ENCODE measurements at regions not wholly inside any gene's neighbourhood (a gene's known extent, or its start where the extent isn't known, plus 50 kb on each side); places are given as distances from the start of the nearest gene placed in this dataset.
"Not testable (repeated sequence)": the region's sequence is repeated elsewhere in the genome, so short reads cannot be mapped to it uniquely, and the experiment has no call there.

DNA sequence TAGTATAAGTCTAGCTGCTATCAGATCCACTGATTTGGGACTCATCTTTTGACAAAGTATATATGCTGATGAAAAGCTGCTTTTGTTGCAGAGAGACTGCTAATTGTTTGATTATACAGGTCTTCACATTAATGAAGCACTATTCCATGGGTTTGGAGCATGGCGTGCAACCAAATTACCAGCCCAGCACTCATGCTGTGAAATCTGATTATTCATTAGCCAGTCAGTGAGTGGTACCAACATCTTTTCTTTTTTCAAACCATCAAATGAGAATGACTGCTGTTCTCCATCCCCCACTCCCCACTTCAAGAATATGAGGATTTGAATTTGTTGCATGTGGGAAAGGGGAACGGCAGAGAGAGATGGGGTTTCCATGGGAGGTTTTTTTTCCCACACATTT lies 91.3 kb downstream of the ID4 start:
- peaks cover 29% of the 10 kb centered on the region for H3K27me3 ChIP-seq (ENCODE audit: low read depth)
- intact Hi-C loops (cut with micrococcal nuclease) = no loop called here
- no peaks in the 10 kb centered on the region for H3K9me3 ChIP-seq (replicated peaks)
- H3K4me1 ChIP-seq = no peaks in the 10 kb centered on the region
- no peak for DNase-seq
- H3K36me3 ChIP-seq = no peaks in the 10 kb centered on the region
- H3K27ac ChIP-seq (replicated peaks) = no peak overlapping the region
- H3K4me3 ChIP-seq = no peak overlapping the region
- TF ChIP-seq CTCF (IDR thresholded peaks at IDR 0.05; ENCODE audit: borderline replicate concordance) = no peak

DNA sequence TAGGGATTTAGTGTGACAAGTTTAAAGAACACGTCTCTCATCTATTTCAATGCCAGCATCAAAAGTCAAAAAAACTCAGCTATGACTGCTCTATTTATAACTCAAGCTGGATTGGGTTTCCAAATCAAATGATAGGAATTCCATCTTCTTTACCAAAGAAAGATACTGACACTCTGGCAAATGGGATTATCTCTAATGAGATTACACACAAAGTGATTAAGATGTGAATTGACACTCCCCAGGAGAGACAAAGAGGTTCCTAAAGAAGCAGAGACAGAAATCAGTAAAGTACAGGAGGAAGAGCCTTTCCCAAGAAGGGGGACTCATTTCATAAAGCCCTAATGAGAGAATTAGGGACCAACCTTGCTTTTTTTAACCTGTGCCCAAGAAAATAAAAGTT lies 92.1 kb downstream of the ID4 start:
- Histone ChIP-seq H3K4me1 (no peaks in the 10 kb centered on the region), H3K36me3 (no peaks in the 10 kb centered on the region), H3K27me3 (ENCODE audit: low read depth) (peaks cover 21% of the 10 kb centered on the region), H3K27ac (replicated peaks) (no peak overlapping the region), H3K4me3 (no peak overlapping the region), H3K9me3 (replicated peaks) (no peaks in the 10 kb centered on the region)
- DNase-seq = no peak
- intact Hi-C loops (cut with micrococcal nuclease) = no loop called here
- TF ChIP-seq CTCF (IDR thresholded peaks at IDR 0.05; ENCODE audit: borderline replicate concordance) = no peak

- no peak for DNase-seq
- Histone ChIP-seq H3K4me3 (no peak overlapping the region), H3K27ac (replicated peaks) (no peak overlapping the region), H3K36me3 (no peaks in the 10 kb centered on the region), H3K4me1 (no peaks in the 10 kb centered on the region), H3K9me3 (replicated peaks) (peaks cover 14% of the 10 kb centered on the region), H3K27me3 (ENCODE audit: low read depth) (peaks cover 5% of the 10 kb centered on the region)
- TF ChIP-seq CTCF (IDR thresholded peaks at IDR 0.05; ENCODE audit: borderline replicate concordance) = no peak
- intact Hi-C loops (cut with micrococcal nuclease) = no loop called here
These were observed 97.9 kb downstream of the ID4 start for GRCh38 chr6:19934996-19935591.

GRCh38 chr6:19939321-19939720 lies 102.2 kb downstream of the ID4 start:
- intact Hi-C loops (cut with micrococcal nuclease); DNase-seq; H3K4me1 ChIP-seq; H3K4me3 ChIP-seq; H3K27me3 ChIP-seq (ENCODE audit: low read depth); H3K36me3 ChIP-seq; H3K27ac ChIP-seq (replicated peaks): not testable (repeated sequence)
- peaks cover 14% of the 10 kb centered on the region for H3K9me3 ChIP-seq (replicated peaks)

GRCh38 chr6:19939926-19940325 lies 102.8 kb downstream of the ID4 start:
- DNase-seq; H3K4me3 ChIP-seq; H3K36me3 ChIP-seq; H3K4me1 ChIP-seq; intact Hi-C loops (cut with micrococcal nuclease); H3K27me3 ChIP-seq (ENCODE audit: low read depth); H3K27ac ChIP-seq (replicated peaks): not testable (repeated sequence)
- H3K9me3 ChIP-seq (replicated peaks) = peaks cover 13% of the 10 kb centered on the region

DNA sequence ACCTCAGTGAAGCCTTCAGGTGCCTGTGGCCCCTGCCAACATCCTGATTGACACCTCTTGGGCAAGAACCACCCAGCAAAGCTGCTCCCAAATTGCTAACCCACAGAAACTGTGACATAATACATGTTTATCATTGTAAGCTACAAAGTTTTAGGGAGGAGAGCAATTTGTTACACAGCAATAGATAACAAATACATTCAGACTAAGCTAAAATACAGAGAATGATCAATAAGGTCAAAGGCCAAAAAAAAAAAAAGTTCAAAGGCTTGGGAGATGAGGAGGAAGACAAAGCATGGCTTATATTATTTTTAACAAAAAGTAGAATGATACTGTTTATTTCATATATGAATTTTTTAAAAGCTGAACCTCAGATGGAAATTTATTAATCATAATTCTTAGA lies 105.9 kb downstream of the ID4 start:
- H3K36me3 ChIP-seq = no peaks in the 10 kb centered on the region
- no peaks in the 10 kb centered on the region for H3K4me1 ChIP-seq
- H3K27ac ChIP-seq (replicated peaks) = no peak overlapping the region
- no peaks in the 10 kb centered on the region for H3K9me3 ChIP-seq (replicated peaks)
- H3K27me3 ChIP-seq (ENCODE audit: low read depth) = no peaks in the 10 kb centered on the region
- no peak for DNase-seq
- intact Hi-C loops (cut with micrococcal nuclease) = no loop called here
- H3K4me3 ChIP-seq = no peak overlapping the region
- no peak for TF ChIP-seq CTCF (IDR thresholded peaks at IDR 0.05; ENCODE audit: borderline replicate concordance)
